SK-N-SH treated with all-trans-retinoic acid at 6 μM for 48 hours (cell line): ENCODE measurements at regions not wholly inside any gene's neighbourhood (a gene's known extent, or its start where the extent isn't known, plus 50 kb on each side); places are given as distances from the start of the nearest gene placed in this dataset.

Source experiments
- ATAC-seq: fragments of 200-7000 bp; cut with Tn5 transposase; 3 replicates; pipeline ENCODE4 v1.9.1; 2020; ENCODE audit warnings: mild to moderate bottlenecking, moderate library complexity
- ARNTL ChIP-seq: fragments of 450-650 bp; formaldehyde crosslinking; IDR thresholded peaks from 2 replicates; pipeline ENCODE4 v1.5.0; 2020; ENCODE audit warnings: low read depth, mild to moderate bottlenecking, moderate library complexity, borderline replicate concordance
- BACH2 ChIP-seq: fragments of 250-450 bp; sonication (Bioruptor Pico); IDR thresholded peaks from 2 replicates; pipeline ENCODE4 v1.9.0; 2021; ENCODE audit warnings: mild to moderate bottlenecking, borderline replicate concordance
- CREB5 ChIP-seq: fragments of 250-450 bp; sonication (Bioruptor Pico); IDR thresholded peaks from 2 replicates; pipeline ENCODE4 v1.5.1; 2020; ENCODE audit warnings: low read depth, mild to moderate bottlenecking, moderate library complexity
- CSRNP3 ChIP-seq: fragments of 250-450 bp; sonication (Bioruptor Pico); IDR thresholded peaks from 2 replicates; pipeline ENCODE4 v1.5.1; 2021; ENCODE audit warnings: mild to moderate bottlenecking, moderate library complexity
- ESRRG ChIP-seq: fragments of 250-450 bp; sonication (Bioruptor Pico); IDR thresholded peaks from 2 replicates; pipeline ENCODE4 v1.6.1; 2021; ENCODE audit warnings: mild to moderate bottlenecking
- GLIS3 ChIP-seq: fragments of 250-450 bp; sonication (Bioruptor Pico); IDR thresholded peaks from 2 replicates; pipeline ENCODE4 v1.5.0; 2020; ENCODE audit warnings: mild to moderate bottlenecking, moderate library complexity
- ISL1 ChIP-seq: fragments of 250-450 bp; sonication (Bioruptor Pico); IDR thresholded peaks from 2 replicates; pipeline ENCODE4 v2.1.2; 2022; ENCODE audit warnings: mild to moderate bottlenecking, moderate library complexity
- OSR1 ChIP-seq: fragments of 250-450 bp; sonication (Bioruptor Pico); IDR thresholded peaks from 2 replicates; pipeline ENCODE4 v1.8.0; 2022; ENCODE audit warnings: moderate library complexity, mild to moderate bottlenecking, inconsistent platforms
- PATZ1 ChIP-seq: fragments of 250-450 bp; sonication (Bioruptor Pico); IDR thresholded peaks from 2 replicates; pipeline ENCODE4 v1.8.0; 2020; ENCODE audit warnings: mild to moderate bottlenecking, moderate library complexity, borderline replicate concordance
- POU6F1 ChIP-seq: fragments of 250-450 bp; sonication (Bioruptor Pico); IDR thresholded peaks from 2 replicates; pipeline ENCODE4 v1.8.0; 2021; ENCODE audit warnings: low read depth, mild to moderate bottlenecking, moderate library complexity, borderline replicate concordance
- PPARA ChIP-seq: fragments of 250-450 bp; sonication (Bioruptor Pico); IDR thresholded peaks from 2 replicates; pipeline ENCODE4 v1.5.0; 2020; ENCODE audit warnings: mild to moderate bottlenecking, borderline replicate concordance
- RARB ChIP-seq: fragments of 250-450 bp; sonication (Bioruptor Pico); IDR thresholded peaks from 2 replicates; pipeline ENCODE4 v1.8.0; 2021; ENCODE audit warnings: mild to moderate bottlenecking, moderate library complexity
- SNAI2 ChIP-seq: fragments of 250-450 bp; sonication (Bioruptor Pico); IDR thresholded peaks from 2 replicates; pipeline ENCODE4 v1.5.0; 2020; ENCODE audit warnings: mild to moderate bottlenecking, moderate library complexity
- TCF4 ChIP-seq: fragments of 250-450 bp; sonication (Bioruptor Pico); IDR thresholded peaks from 2 replicates; pipeline ENCODE4 v1.8.0; 2021; ENCODE audit warnings: mild to moderate bottlenecking, moderate library complexity, borderline replicate concordance
- TOX ChIP-seq: fragments of 250-450 bp; sonication (Bioruptor Pico); IDR thresholded peaks from 2 replicates; pipeline ENCODE4 v1.8.0; 2021; ENCODE audit warnings: mild to moderate bottlenecking, moderate library complexity, borderline replicate concordance
- TSHZ2 ChIP-seq: fragments of 250-450 bp; sonication (Bioruptor Pico); IDR thresholded peaks from 2 replicates; pipeline ENCODE4 v1.5.0; 2020; ENCODE audit warnings: mild to moderate bottlenecking, moderate library complexity
- ZC3H10 ChIP-seq: fragments of 250-450 bp; sonication (Bioruptor Pico); IDR thresholded peaks from 2 replicates; pipeline ENCODE4 v1.5.1; 2021; ENCODE audit warnings: mild to moderate bottlenecking, moderate library complexity
- ZFP3 ChIP-seq: fragments of 250-450 bp; sonication (Bioruptor Pico); IDR thresholded peaks from 2 replicates; pipeline ENCODE4 v1.5.0; 2020; ENCODE audit warnings: mild to moderate bottlenecking, moderate library complexity
- ZNF565 ChIP-seq: fragments of 450-650 bp; formaldehyde crosslinking; conservative IDR thresholded peaks from 2 replicates; pipeline ENCODE4 v1.5.0; 2020; ENCODE audit warnings: low read depth, mild to moderate bottlenecking, moderate library complexity
- ZNF8 ChIP-seq: fragments of 450-650 bp; formaldehyde crosslinking; IDR thresholded peaks from 2 replicates; pipeline ENCODE4 v1.5.0; 2020; ENCODE audit warnings: mild to moderate bottlenecking, moderate library complexity

GRCh38 chr21:27035791-27036190 lies 68.9 kb upstream of the ADAMTS5 start:
- no peak for ATAC-seq
- TF ChIP-seq TCF4 (CRISPR knock-in tag) (no peak), POU6F1 (CRISPR knock-in tag) (no peak), CREB5 (CRISPR knock-in tag) (no peak), TSHZ2 (CRISPR knock-in tag) (no peak), ZNF8 (no peak), BACH2 (CRISPR knock-in tag) (no peak), CSRNP3 (CRISPR knock-in tag) (no peak), PPARA (CRISPR knock-in tag) (no peak), ZNF565 (no peak), OSR1 (CRISPR knock-in tag) (no peak), GLIS3 (CRISPR knock-in tag) (no peak), TOX (CRISPR knock-in tag) (no peak), PATZ1 (CRISPR knock-in tag) (no peak), ARNTL (CRISPR knock-in tag) (no peak), SNAI2 (no peak), ESRRG (CRISPR knock-in tag) (no peak)
- TF ChIP-seq, all 23 proteins: peak for 0

- TF ChIP-seq BACH2 (CRISPR knock-in tag) (no peak), PPARA (CRISPR knock-in tag) (no peak), OSR1 (CRISPR knock-in tag) (no peak), ZNF8 (no peak), ZFP3 (CRISPR knock-in tag) (no peak), RARB (CRISPR knock-in tag) (no peak), ISL1 (CRISPR knock-in tag) (no peak), ZC3H10 (CRISPR knock-in tag) (no peak), ESRRG (CRISPR knock-in tag) (no peak), TOX (CRISPR knock-in tag) (no peak), PATZ1 (CRISPR knock-in tag) (no peak)
- ATAC-seq, result no peak
Observed at GRCh38 chr21:27034796-27035195, 67.9 kb upstream of the ADAMTS5 start.
